Liver (tissue), 8 donors: ENCODE measurements at regions not wholly inside any gene's neighbourhood (a gene's known extent, or its start where the extent isn't known, plus 50 kb on each side); places are given as distances from the start of the nearest gene placed in this dataset.

Experiments used
- DNase-seq: peaks from one replicate; pipeline ENCODE4 v3.0.0-alpha.2; 2017; ENCODE audit warnings: low spot score
- H3K27ac ChIP-seq, 2 donors: one replicate each; pipeline ENCODE4 v1.7.0; 2013; ENCODE audit warnings: inconsistent platforms in 2 of 2, low read length in 2 of 2, control low read depth in 1 of 2, low read depth in 1 of 2, mild to moderate bottlenecking in 1 of 2
- H3K27me3 ChIP-seq, 4 donors: one replicate each; pipeline versions ENCODE4 v1.6.1 to v1.7.0; 2013; ENCODE audit warnings: low read length in 3 of 4, inconsistent platforms in 1 of 4, mild to moderate bottlenecking in 1 of 4, moderate library complexity in 1 of 4; ENCODE audit not compliant: control insufficient read depth in 4 of 4, insufficient read depth in 4 of 4
- H3K36me3 ChIP-seq, 4 donors: one replicate each; pipeline versions ENCODE4 v1.6.1 to v1.7.0; 2013; ENCODE audit warnings: low read length in 3 of 4, mild to moderate bottlenecking in 3 of 4, low read depth in 1 of 4, moderate library complexity in 1 of 4; ENCODE audit not compliant: control insufficient read depth in 4 of 4, insufficient read depth in 3 of 4
- H3K4me1 ChIP-seq, 4 donors: one replicate each; pipeline versions ENCODE4 v1.6.1 to v1.7.0; 2013; ENCODE audit warnings: low read length in 3 of 4, mild to moderate bottlenecking in 3 of 4, moderate library complexity in 1 of 4; ENCODE audit not compliant: control insufficient read depth in 4 of 4, insufficient read depth in 4 of 4
- H3K4me3 ChIP-seq, 3 donors: one replicate each; pipeline versions ENCODE4 v1.6.1 to v1.7.0; 2013; ENCODE audit warnings: low read length in 3 of 3, control low read depth in 1 of 3, low read depth in 1 of 3, mild to moderate bottlenecking in 1 of 3
- H3K9ac ChIP-seq, 2 donors: one replicate each; pipeline ENCODE4 v1.7.0; 2013; ENCODE audit warnings: low read length in 2 of 2, mild to moderate bottlenecking in 2 of 2, moderate library complexity in 2 of 2, control low read depth in 1 of 2, low read depth in 1 of 2
- H3K9me3 ChIP-seq, 4 donors: one replicate each; pipeline versions ENCODE4 v1.6.1 to v1.7.0; 2013; ENCODE audit warnings: low read length in 3 of 4; ENCODE audit not compliant: control insufficient read depth in 4 of 4
- EGR1 ChIP-seq, 2 donors: IDR thresholded peaks; 2 replicates each; pipeline ENCODE4 v1.6.1; 2016 to 2018; ENCODE audit warnings: antibody characterized with exemption in 2 of 2, low read depth in 2 of 2
- FOXA1 ChIP-seq: IDR thresholded peaks from 2 replicates; pipeline ENCODE4 v1.6.1; 2016; ENCODE audit warnings: antibody characterized with exemption
- FOXA2 ChIP-seq: IDR thresholded peaks from 2 replicates; pipeline ENCODE4 v1.6.1; 2016; ENCODE audit warnings: antibody characterized with exemption
- GABPA ChIP-seq, 2 donors: IDR thresholded peaks in 1 of 2; conservative IDR thresholded peaks in 1 of 2; 2 replicates each; pipeline ENCODE4 v1.6.1; 2016; ENCODE audit warnings: antibody characterized with exemption in 2 of 2, mild to moderate bottlenecking in 1 of 2, moderate library complexity in 1 of 2
- HNF4A ChIP-seq, 2 donors: conservative IDR thresholded peaks; 2 replicates each; pipeline ENCODE4 v1.6.1; 2016; ENCODE audit warnings: antibody characterized with exemption in 2 of 2, mild to moderate bottlenecking in 2 of 2
- HNF4G ChIP-seq: IDR thresholded peaks from 2 replicates; pipeline ENCODE4 v1.6.1; 2016; ENCODE audit warnings: antibody characterized with exemption
- JUND ChIP-seq, 2 donors: IDR thresholded peaks; 2 replicates each; pipeline ENCODE4 v1.6.1; 2016; ENCODE audit warnings: antibody characterized with exemption in 2 of 2
- NR2F2 ChIP-seq: IDR thresholded peaks from 2 replicates; pipeline ENCODE4 v1.6.1; 2016; ENCODE audit warnings: antibody characterized with exemption
- RAD21 ChIP-seq, 2 donors: IDR thresholded peaks; 2 replicates each; pipeline ENCODE4 v1.6.1; 2016; ENCODE audit warnings: antibody characterized with exemption in 2 of 2, mild to moderate bottlenecking in 2 of 2
- RXRA ChIP-seq, 2 donors: IDR thresholded peaks; 2 replicates each; pipeline ENCODE4 v1.6.1; 2017 to 2018; ENCODE audit warnings: antibody characterized with exemption in 2 of 2, mild to moderate bottlenecking in 1 of 2
- SP1 ChIP-seq: IDR thresholded peaks from 2 replicates; pipeline ENCODE4 v1.6.1; 2018; ENCODE audit warnings: antibody characterized with exemption, mild to moderate bottlenecking
- TAF1 ChIP-seq: conservative IDR thresholded peaks from 2 replicates; pipeline ENCODE4 v1.6.1; 2016; ENCODE audit warnings: antibody characterized with exemption, mild to moderate bottlenecking
- YY1 ChIP-seq: IDR thresholded peaks from 2 replicates; pipeline ENCODE4 v1.6.1; 2016; ENCODE audit warnings: antibody characterized with exemption, mild to moderate bottlenecking
- WGBS: extraction: QIAGEN DNeasy Blood & Tissue Kit; methylation state at CpG from one replicate; pipeline ENCODE4 v1.1.7; 2013; 5-methylcytosine and 5-hydroxymethylcytosine counted together
- TF ChIP-seq, protein P1 (sequence below): IDR thresholded peaks from 2 replicates; pipeline ENCODE4 v1.6.1; 2016; ENCODE audit warnings: antibody characterized with exemption
- TF ChIP-seq, protein P2 (sequence below): IDR thresholded peaks from 2 replicates; pipeline ENCODE4 v1.6.1; 2016; ENCODE audit warnings: antibody characterized with exemption
- TF ChIP-seq, protein P3 (sequence below): IDR thresholded peaks from 2 replicates; pipeline ENCODE4 v1.6.1; 2016; ENCODE audit warnings: antibody characterized with exemption
- TF ChIP-seq, protein P4 (sequence below): fragments of 150-350 bp; IDR thresholded peaks from 2 replicates; pipeline ENCODE4 v1.5.1; 2017; ENCODE audit warnings: improper control_type of control experiment, low read depth, low read length; ENCODE audit not compliant: missing input control
- donor health status: healthy.
- donor health status: healthy.
- donor health status: healthy.
- donor health status: healthy.
- donor health status: healthy.

DNA sequence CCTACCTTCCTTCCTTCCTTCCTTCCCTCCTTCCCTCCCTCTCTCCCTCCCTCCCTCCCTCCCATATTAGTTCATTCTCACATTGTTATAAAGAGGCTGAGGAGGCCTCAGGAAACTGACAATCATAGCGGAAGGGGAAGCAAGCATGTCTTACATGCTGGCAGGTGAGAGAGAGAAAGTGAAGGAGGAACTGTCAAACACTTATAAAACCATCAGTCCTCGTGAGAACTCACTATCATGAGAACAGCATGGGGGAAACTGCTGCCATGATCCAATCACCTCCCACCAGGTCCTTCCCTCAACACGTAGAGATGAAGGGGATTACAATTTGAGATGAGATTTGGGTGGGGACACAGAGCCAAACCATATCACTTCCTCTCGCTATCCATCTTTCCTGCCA, 281.6 kb upstream of the FOXF1 start:
- no peak for DNase-seq
- no peak overlapping the region for H3K9ac ChIP-seq
- H3K4me1 ChIP-seq: no peaks in the 10 kb centered on the region
- H3K27ac ChIP-seq: no peak overlapping the region
- 47% methylated on average over 4 of the region's 4 CpGs for WGBS
- H3K4me3 ChIP-seq: no peak overlapping the region
- H3K36me3 ChIP-seq: no peaks in the 10 kb centered on the region
- TF ChIP-seq, protein P1, sequence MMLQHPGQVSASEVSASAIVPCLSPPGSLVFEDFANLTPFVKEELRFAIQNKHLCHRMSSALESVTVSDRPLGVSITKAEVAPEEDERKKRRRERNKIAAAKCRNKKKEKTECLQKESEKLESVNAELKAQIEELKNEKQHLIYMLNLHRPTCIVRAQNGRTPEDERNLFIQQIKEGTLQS: no peak
- TF ChIP-seq HNF4A (conservative IDR thresholded peaks at IDR 0.05) (no peak), FOXA2 (no peak), HNF4G (no peak), JUND (IDR thresholded peaks at IDR 0.05) (no peak), RAD21 (IDR thresholded peaks at IDR 0.05) (no peak), TAF1 (no peak), EGR1 (IDR thresholded peaks at IDR 0.05; ENCODE audit: low read depth in 2 of 2) (no peak), RXRA (IDR thresholded peaks at IDR 0.05) (no peak)
- TF ChIP-seq, protein P2, sequence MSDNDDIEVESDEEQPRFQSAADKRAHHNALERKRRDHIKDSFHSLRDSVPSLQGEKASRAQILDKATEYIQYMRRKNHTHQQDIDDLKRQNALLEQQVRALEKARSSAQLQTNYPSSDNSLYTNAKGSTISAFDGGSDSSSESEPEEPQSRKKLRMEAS: no peak
- TF ChIP-seq, protein P3, sequence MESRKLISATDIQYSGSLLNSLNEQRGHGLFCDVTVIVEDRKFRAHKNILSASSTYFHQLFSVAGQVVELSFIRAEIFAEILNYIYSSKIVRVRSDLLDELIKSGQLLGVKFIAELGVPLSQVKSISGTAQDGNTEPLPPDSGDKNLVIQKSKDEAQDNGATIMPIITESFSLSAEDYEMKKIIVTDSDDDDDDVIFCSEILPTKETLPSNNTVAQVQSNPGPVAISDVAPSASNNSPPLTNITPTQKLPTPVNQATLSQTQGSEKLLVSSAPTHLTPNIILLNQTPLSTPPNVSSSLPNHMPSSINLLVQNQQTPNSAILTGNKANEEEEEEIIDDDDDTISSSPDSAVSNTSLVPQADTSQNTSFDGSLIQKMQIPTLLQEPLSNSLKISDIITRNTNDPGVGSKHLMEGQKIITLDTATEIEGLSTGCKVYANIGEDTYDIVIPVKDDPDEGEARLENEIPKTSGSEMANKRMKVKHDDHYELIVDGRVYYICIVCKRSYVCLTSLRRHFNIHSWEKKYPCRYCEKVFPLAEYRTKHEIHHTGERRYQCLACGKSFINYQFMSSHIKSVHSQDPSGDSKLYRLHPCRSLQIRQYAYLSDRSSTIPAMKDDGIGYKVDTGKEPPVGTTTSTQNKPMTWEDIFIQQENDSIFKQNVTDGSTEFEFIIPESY: no peak
- peaks cover 0 to 12% (median 2%) of the 10 kb centered on the region in 4 donors for H3K27me3 ChIP-seq
- H3K9me3 ChIP-seq: no peaks in the 10 kb centered on the region

DNA sequence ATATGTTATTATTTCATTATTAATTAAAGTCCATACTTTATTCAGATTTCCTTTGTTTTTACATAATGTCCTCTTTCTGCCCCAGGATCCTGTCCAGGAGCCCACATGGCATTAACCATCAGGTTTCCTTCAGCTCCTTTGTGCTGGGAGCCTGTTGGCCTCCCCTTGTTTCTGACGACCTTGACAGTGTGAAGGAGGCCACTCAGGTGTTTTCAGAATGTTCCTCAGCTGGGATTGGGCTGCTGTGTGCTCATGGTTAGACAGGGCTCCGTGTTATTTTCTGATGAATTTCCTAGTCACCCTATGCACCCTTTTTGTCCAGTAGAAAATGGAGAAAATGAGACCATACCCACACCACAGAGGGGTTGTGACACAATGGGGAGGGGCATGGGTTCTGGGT, 281.0 kb upstream of the FOXF1 start:
- Histone ChIP-seq H3K27ac (no peak overlapping the region), H3K36me3 (no peaks in the 10 kb centered on the region), H3K4me3 (no peak overlapping the region), H3K27me3 (peaks cover 0 to 9% (median 0%) of the 10 kb centered on the region in 4 donors), H3K9ac (no peak overlapping the region), H3K9me3 (no peaks in the 10 kb centered on the region), H3K4me1 (no peaks in the 10 kb centered on the region)
- TF ChIP-seq, protein P2: no peak
- TF ChIP-seq, protein P3: no peak
- TF ChIP-seq YY1: no peak
- no peak for TF ChIP-seq SP1
- TF ChIP-seq JUND (IDR thresholded peaks at IDR 0.05): no peak
- TF ChIP-seq HNF4G: no peak
- no peak for TF ChIP-seq FOXA1
- TF ChIP-seq HNF4A (conservative IDR thresholded peaks at IDR 0.05): no peak
- no peak for TF ChIP-seq RXRA (IDR thresholded peaks at IDR 0.05)
- TF ChIP-seq NR2F2: no peak
- no peak for TF ChIP-seq RAD21 (IDR thresholded peaks at IDR 0.05)
- TF ChIP-seq GABPA (IDR thresholded peaks at IDR 0.05 in 1 of 2, conservative IDR thresholded peaks at IDR 0.05 in 1 of 2): no peak
- no peak for TF ChIP-seq FOXA2
- TF ChIP-seq, protein P4, sequence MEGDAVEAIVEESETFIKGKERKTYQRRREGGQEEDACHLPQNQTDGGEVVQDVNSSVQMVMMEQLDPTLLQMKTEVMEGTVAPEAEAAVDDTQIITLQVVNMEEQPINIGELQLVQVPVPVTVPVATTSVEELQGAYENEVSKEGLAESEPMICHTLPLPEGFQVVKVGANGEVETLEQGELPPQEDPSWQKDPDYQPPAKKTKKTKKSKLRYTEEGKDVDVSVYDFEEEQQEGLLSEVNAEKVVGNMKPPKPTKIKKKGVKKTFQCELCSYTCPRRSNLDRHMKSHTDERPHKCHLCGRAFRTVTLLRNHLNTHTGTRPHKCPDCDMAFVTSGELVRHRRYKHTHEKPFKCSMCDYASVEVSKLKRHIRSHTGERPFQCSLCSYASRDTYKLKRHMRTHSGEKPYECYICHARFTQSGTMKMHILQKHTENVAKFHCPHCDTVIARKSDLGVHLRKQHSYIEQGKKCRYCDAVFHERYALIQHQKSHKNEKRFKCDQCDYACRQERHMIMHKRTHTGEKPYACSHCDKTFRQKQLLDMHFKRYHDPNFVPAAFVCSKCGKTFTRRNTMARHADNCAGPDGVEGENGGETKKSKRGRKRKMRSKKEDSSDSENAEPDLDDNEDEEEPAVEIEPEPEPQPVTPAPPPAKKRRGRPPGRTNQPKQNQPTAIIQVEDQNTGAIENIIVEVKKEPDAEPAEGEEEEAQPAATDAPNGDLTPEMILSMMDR: no peak
- TF ChIP-seq, protein P1: no peak
- TF ChIP-seq EGR1 (IDR thresholded peaks at IDR 0.05; ENCODE audit: low read depth in 2 of 2): no peak
- no peak for DNase-seq
- 54% methylated on average over 2 of the region's 2 CpGs for WGBS
